Neural cell (in vitro differentiated cells): ENCODE measurements at regions not wholly inside any gene's neighbourhood (a gene's known extent, or its start where the extent isn't known, plus 50 kb on each side); places are given as distances from the start of the nearest gene placed in this dataset.

Experiments
- H2AFZ ChIP-seq: fragments of 200-600, 300-800 bp; sonication (generic), shearing (Covaris generic); 2 replicates; pipeline ENCODE4 v1.6.0; 2014; ENCODE audit warnings: low read depth, mild to moderate bottlenecking, antibody characterized with exemption, low read length, moderate library complexity
- H3F3A ChIP-seq: fragments of 200-600 bp; shearing (Covaris generic); 2 replicates; pipeline ENCODE4 v1.6.1; 2016; ENCODE audit warnings: mild to moderate bottlenecking, moderate library complexity, mixed read lengths, antibody characterized with exemption, low read length; ENCODE audit not compliant: insufficient read depth, poor library complexity, severe bottlenecking
- H3K27ac ChIP-seq: fragments of 200-600, 300-800 bp; sonication (generic), shearing (Covaris generic); 2 replicates; pipeline ENCODE4 v1.5.1; 2014; ENCODE audit warnings: mild to moderate bottlenecking, low read length, moderate library complexity
- H3K27me3 ChIP-seq: fragments of 300-800, 200-600 bp; sonication (generic), shearing (Covaris generic); 2 replicates; pipeline ENCODE4 v1.6.0; 2014; ENCODE audit warnings: mild to moderate bottlenecking, low read depth, low read length, moderate library complexity; ENCODE audit not compliant: insufficient read depth
- H3K36me3 ChIP-seq: fragments of 300-800, 200-600 bp; sonication (generic), shearing (Covaris generic); 2 replicates; pipeline ENCODE4 v1.5.1; 2014; ENCODE audit warnings: mild to moderate bottlenecking, antibody characterized with exemption, low read length, moderate library complexity; ENCODE audit not compliant: insufficient read depth
- H3K4me2 ChIP-seq: fragments of 300-800, 200-600 bp; sonication (generic), shearing (Covaris generic); 2 replicates; pipeline ENCODE4 v1.6.0; 2014; ENCODE audit warnings: mild to moderate bottlenecking, low read length
- H3K4me3 ChIP-seq: fragments of 300-800, 200-600 bp; sonication (generic), shearing (Covaris generic); 2 replicates; pipeline ENCODE4 v1.5.1; 2014; ENCODE audit warnings: mild to moderate bottlenecking, low read length, moderate library complexity
- H3K79me2 ChIP-seq: fragments of 200-600 bp; shearing (Covaris generic); replicated peaks from 2 replicates; pipeline ENCODE4 v1.6.0; 2014; ENCODE audit warnings: mild to moderate bottlenecking, low read length, moderate library complexity; ENCODE audit not compliant: insufficient read depth
- H3K9ac ChIP-seq: fragments of 300-800, 200-600 bp; sonication (generic), shearing (Covaris generic); 2 replicates; pipeline ENCODE4 v1.6.1; 2016; ENCODE audit warnings: mild to moderate bottlenecking, low read length, mixed read lengths
- H3K9me2 ChIP-seq: fragments of 200-600 bp; shearing (Covaris generic); 2 replicates; pipeline ENCODE4 v1.6.1; 2016; ENCODE audit warnings: mild to moderate bottlenecking, low read length, mixed read lengths; ENCODE audit not compliant: insufficient read depth
- H3K9me3 ChIP-seq: fragments of 200-600, 300-800 bp; sonication (generic), shearing (Covaris generic); 2 replicates; pipeline ENCODE4 v1.6.1; 2016; ENCODE audit warnings: mild to moderate bottlenecking, mixed run types, low read length, moderate library complexity, mixed read lengths
- H4K20me1 ChIP-seq: fragments of 200-600 bp; shearing (Covaris generic); 2 replicates; pipeline ENCODE4 v1.6.1; 2016; ENCODE audit warnings: mild to moderate bottlenecking, mixed run types; ENCODE audit not compliant: insufficient read depth
- CTCF ChIP-seq: fragments of 450-650 bp; IDR thresholded peaks from 2 replicates; pipeline ENCODE4 v1.5.1; 2014; ENCODE audit warnings: antibody characterized with exemption, mild to moderate bottlenecking, moderate library complexity; ENCODE audit not compliant: poor library complexity, severe bottlenecking
- EP300 ChIP-seq: fragments of 450-650 bp; conservative IDR thresholded peaks from 2 replicates; pipeline ENCODE4 v1.6.1; 2014; ENCODE audit warnings: antibody characterized with exemption, mild to moderate bottlenecking, moderate library complexity; ENCODE audit not compliant: poor library complexity, severe bottlenecking
- EZH2 ChIP-seq: fragments of 200-600, 300-800 bp; shearing (Covaris generic), sonication (generic); IDR thresholded peaks from 2 replicates; pipeline ENCODE4 v1.6.1; 2014; ENCODE audit warnings: antibody characterized with exemption, low read length, borderline replicate concordance, mild to moderate bottlenecking; ENCODE audit not compliant: insufficient read depth, poor library complexity, severe bottlenecking
- MXI1 ChIP-seq: fragments of 450-650 bp; conservative IDR thresholded peaks from 2 replicates; pipeline ENCODE4 v1.6.1; 2014; ENCODE audit warnings: antibody characterized with exemption, mild to moderate bottlenecking; ENCODE audit not compliant: poor library complexity, severe bottlenecking
- POLR2AphosphoS5 ChIP-seq: IDR thresholded peaks from 2 replicates; pipeline ENCODE4 v1.6.1; 2012
- RAD21 ChIP-seq: fragments of 450-650 bp; conservative IDR thresholded peaks from 2 replicates; pipeline ENCODE4 v1.6.1; 2014; ENCODE audit warnings: antibody characterized with exemption, mild to moderate bottlenecking, moderate library complexity
- REST ChIP-seq: IDR thresholded peaks from 2 replicates; pipeline ENCODE4 v1.6.1; 2012; ENCODE audit warnings: borderline replicate concordance
- SMC3 ChIP-seq: fragments of 450-650 bp; conservative IDR thresholded peaks from 2 replicates; pipeline ENCODE4 v1.6.1; 2014; ENCODE audit warnings: antibody characterized with exemption, mild to moderate bottlenecking, moderate library complexity; ENCODE audit not compliant: poor library complexity
- TAF1 ChIP-seq: IDR thresholded peaks from 2 replicates; pipeline ENCODE4 v1.6.1; 2012; ENCODE audit warnings: low read depth

- Histone ChIP-seq H3K4me3 (no peak overlapping the region), H3K79me2 (no peaks in the 10 kb centered on the region), H3K27me3 (no peaks in the 10 kb centered on the region), H2AFZ (no peak overlapping the region), H3K9me2 (no peaks in the 10 kb centered on the region), H3K36me3 (no peaks in the 10 kb centered on the region), H3K27ac (no peak overlapping the region), H3F3A (no peaks in the 10 kb centered on the region), H4K20me1 (no peaks in the 10 kb centered on the region), H3K9ac (no peak overlapping the region), H3K9me3 (no peaks in the 10 kb centered on the region), H3K4me2 (no peak overlapping the region)
- TF ChIP-seq SMC3 (no peak), MXI1 (no peak), POLR2AphosphoS5 (no peak), CTCF (no peak), EP300 (no peak)
These were observed 387.9 kb downstream of the TCERG1L start for GRCh38 chr10:130923596-130923995.

GRCh38 chr10:130924138-130924819 lies 387.2 kb downstream of the TCERG1L start:
- Histone ChIP-seq H3K27ac (no peak overlapping the region), H3K9me3 (no peaks in the 10 kb centered on the region), H2AFZ (no peak overlapping the region), H3K79me2 (no peaks in the 10 kb centered on the region), H3K27me3 (no peaks in the 10 kb centered on the region), H3K4me2 (no peak overlapping the region), H3K4me3 (no peak overlapping the region), H3K9ac (no peak overlapping the region), H3F3A (no peaks in the 10 kb centered on the region), H3K36me3 (no peaks in the 10 kb centered on the region), H4K20me1 (no peaks in the 10 kb centered on the region), H3K9me2 (no peaks in the 10 kb centered on the region)
- TF ChIP-seq TAF1 (no peak), REST (peak; percentile 39), SMC3 (no peak), POLR2AphosphoS5 (no peak)

GRCh38 chr10:130926442-130926841 lies 385.1 kb downstream of the TCERG1L start:
- Histone ChIP-seq H3K9me2 (no peaks in the 10 kb centered on the region), H3K4me3 (no peak overlapping the region), H3K79me2 (no peaks in the 10 kb centered on the region), H2AFZ (no peak overlapping the region), H3K9me3 (no peaks in the 10 kb centered on the region), H3K36me3 (no peaks in the 10 kb centered on the region), H3K9ac (no peak overlapping the region), H3K27ac (no peak overlapping the region), H3K4me2 (no peak overlapping the region), H4K20me1 (no peaks in the 10 kb centered on the region), H3F3A (no peaks in the 10 kb centered on the region), H3K27me3 (no peaks in the 10 kb centered on the region)
- TF ChIP-seq CTCF (no peak), TAF1 (no peak), EP300 (no peak), POLR2AphosphoS5 (no peak), EZH2 (no peak), SMC3 (no peak), REST (no peak), MXI1 (no peak), RAD21 (no peak)
